ENCODE measurements at regions not wholly inside any gene's neighbourhood (a gene's known extent, or its start where the extent isn't known, plus 50 kb on each side); places are given as distances from the start of the nearest gene placed in this dataset.

GRCh38 chr11:112662554-112662953, 298.7 kb upstream of the NCAM1 start:
- Histone ChIP-seq H4K8ac (ENCODE audit: low read depth in 2 of 2, low read length in 2 of 2) (no peak overlapping the region), H2BK20ac (ENCODE audit: low read depth, low read length) (no peak overlapping the region), H4K20me1 (ENCODE audit: insufficient read depth, low read length) (no peaks in the 10 kb centered on the region), H2BK120ac (ENCODE audit: low read depth, low read length) (no peak overlapping the region), H2AK5ac (ENCODE audit: low read depth, low read length) (no peak overlapping the region), H3K4me1 (ENCODE audit: control insufficient read depth, insufficient read depth, low read length) (no peaks in the 10 kb centered on the region), H3K4me2 (ENCODE audit: low read depth, low read length) (no peak overlapping the region), H3K27me3 (ENCODE audit: control insufficient read depth, insufficient read depth, low read length) (no peaks in the 10 kb centered on the region), H4K5ac (ENCODE audit: low read depth, low read length) (no peak overlapping the region), H3K9ac (ENCODE audit: low read depth, low read length) (no peak overlapping the region), H2AK9ac (replicated peaks; ENCODE audit: low read depth, low read length, poor library complexity) (no peak overlapping the region), H3K14ac (replicated peaks; ENCODE audit: low read depth, low read length) (no peak overlapping the region), H2AFZ (replicated peaks; ENCODE audit: low read length, poor library complexity) (no peak overlapping the region), H2BK15ac (ENCODE audit: low read depth, low read length) (no peak overlapping the region), H3K9me3 (ENCODE audit: control insufficient read depth, insufficient read depth, low read length) (no peaks in the 10 kb centered on the region), H3K18ac (ENCODE audit: low read depth, low read length) (no peak overlapping the region), H2BK5ac (ENCODE audit: low read depth, low read length, poor library complexity, severe bottlenecking) (no peak overlapping the region), H3K27ac (ENCODE audit: insufficient read depth, low read length) (no peak overlapping the region), H3K4me3 (ENCODE audit: insufficient read depth, low read depth, low read length) (no peak overlapping the region), H3K56ac (ENCODE audit: extremely low read depth, insufficient read depth, low read length) (no peak overlapping the region), H3K36me3 (ENCODE audit: control insufficient read depth, insufficient read depth, low read length) (no peaks in the 10 kb centered on the region), H3K79me1 (ENCODE audit: low read depth in 1 of 2, low read length in 2 of 2) (no peaks in the 10 kb centered on the region), H4K91ac (ENCODE audit: insufficient read depth, low read depth, low read length) (no peak overlapping the region), H3K9me1 (ENCODE audit: insufficient read depth, low read length) (no peaks in the 10 kb centered on the region), H3K23ac (ENCODE audit: low read depth, low read length) (no peak overlapping the region), H3K4ac (ENCODE audit: low read depth, low read length) (no peak overlapping the region)
- ChIA-PET POLR2A (ENCODE audit: unreplicated experiment) (no interaction called here), CTCF (no interaction called here)
- ATAC-seq (ENCODE audit: low read depth) (no peak), DNase-seq (no peak)
- TF ChIP-seq NFE2L2 (IDR thresholded peaks at IDR 0.05; ENCODE audit: low read depth, low read length) (no peak), ELK1 (IDR thresholded peaks at IDR 0.05; ENCODE audit: borderline replicate concordance, low read depth, low read length) (no peak), RFX5 (IDR thresholded peaks at IDR 0.05; ENCODE audit: low read depth, low read length) (no peak), MAZ (IDR thresholded peaks at IDR 0.05; ENCODE audit: borderline replicate concordance, low read depth, low read length) (no peak), RCOR1 (IDR thresholded peaks at IDR 0.05; ENCODE audit: insufficient replicate concordance, low read length) (no peak), POLR2A (IDR thresholded peaks at IDR 0.05; ENCODE audit: low read depth, low read length) (no peak), SMC3 (IDR thresholded peaks at IDR 0.05; ENCODE audit: low read depth, low read length) (no peak), FOS (IDR thresholded peaks at IDR 0.05; ENCODE audit: low read depth, low read length) (no peak), MAFK (IDR thresholded peaks at IDR 0.05; ENCODE audit: low read depth, low read length) (no peak), USF2 (IDR thresholded peaks at IDR 0.05; ENCODE audit: low read depth, low read length) (no peak), BHLHE40 (IDR thresholded peaks at IDR 0.05; ENCODE audit: low read depth, low read length) (no peak), RAD21 (IDR thresholded peaks at IDR 0.05; ENCODE audit: low read length) (no peak), CEBPB (IDR thresholded peaks at IDR 0.05; ENCODE audit: low read depth, low read length) (no peak), CHD1 (IDR thresholded peaks at IDR 0.05; ENCODE audit: low read depth, low read length) (no peak)
- in situ Hi-C loops (cut with MboI; ENCODE audit: low sequenced_read_pairs) (no loop called here), intact Hi-C loops (cut with micrococcal nuclease) (no loop called here), dilution Hi-C loops (cut with HindIII; ENCODE audit: low sequenced_read_pairs, unreplicated experiment) (no loop called here)
- no TSS peak for BruUV-seq (replicated peaks)
- WGBS, 2 experiments (ENCODE audit: extremely low coverage in 2 of 2, insufficient read length in 1 of 2): no CpG with 5 or more reads among the region's 2 CpGs
